ENCODE measurements at regions not wholly inside any gene's neighbourhood (a gene's known extent, or its start where the extent isn't known, plus 50 kb on each side); places are given as distances from the start of the nearest gene placed in this dataset.

DNA sequence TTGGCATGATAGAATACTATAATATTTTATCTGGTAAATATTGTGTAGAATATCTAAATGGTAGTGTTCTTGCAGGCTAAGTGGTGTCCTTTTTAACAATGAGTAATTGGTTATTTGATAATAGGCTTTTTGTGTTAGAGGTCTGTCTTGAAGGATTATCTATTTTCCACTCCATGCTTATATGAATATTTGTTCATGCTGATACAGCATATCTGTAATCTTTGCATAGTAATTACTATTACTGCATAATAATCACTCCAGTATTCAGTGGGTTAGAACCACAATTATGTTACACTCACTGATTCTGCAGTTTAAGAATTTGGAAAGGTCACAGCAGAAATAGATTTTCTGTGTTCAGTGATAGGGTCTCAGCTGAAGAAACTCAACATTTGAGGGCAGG lies 1229.9 kb downstream of the MAT2B start (continued):
- TF ChIP-seq NFATC4 (CRISPR knock-in tag; IDR thresholded peaks at IDR 0.05) (no peak), ZNF396 (CRISPR knock-in tag; IDR thresholded peaks at IDR 0.05; ENCODE audit: borderline replicate concordance) (no peak), GTF2I (CRISPR knock-in tag; conservative IDR thresholded peaks at IDR 0.05) (no peak), ZNF423 (CRISPR knock-in tag; IDR thresholded peaks at IDR 0.05) (no peak), ZNF416 (CRISPR knock-in tag; IDR thresholded peaks at IDR 0.05) (no peak), CREM (CRISPR knock-in tag; IDR thresholded peaks at IDR 0.05) (no peak), NFE2L1 (CRISPR knock-in tag; IDR thresholded peaks at IDR 0.05) (no peak)
- TF ChIP-seq, protein P1, sequence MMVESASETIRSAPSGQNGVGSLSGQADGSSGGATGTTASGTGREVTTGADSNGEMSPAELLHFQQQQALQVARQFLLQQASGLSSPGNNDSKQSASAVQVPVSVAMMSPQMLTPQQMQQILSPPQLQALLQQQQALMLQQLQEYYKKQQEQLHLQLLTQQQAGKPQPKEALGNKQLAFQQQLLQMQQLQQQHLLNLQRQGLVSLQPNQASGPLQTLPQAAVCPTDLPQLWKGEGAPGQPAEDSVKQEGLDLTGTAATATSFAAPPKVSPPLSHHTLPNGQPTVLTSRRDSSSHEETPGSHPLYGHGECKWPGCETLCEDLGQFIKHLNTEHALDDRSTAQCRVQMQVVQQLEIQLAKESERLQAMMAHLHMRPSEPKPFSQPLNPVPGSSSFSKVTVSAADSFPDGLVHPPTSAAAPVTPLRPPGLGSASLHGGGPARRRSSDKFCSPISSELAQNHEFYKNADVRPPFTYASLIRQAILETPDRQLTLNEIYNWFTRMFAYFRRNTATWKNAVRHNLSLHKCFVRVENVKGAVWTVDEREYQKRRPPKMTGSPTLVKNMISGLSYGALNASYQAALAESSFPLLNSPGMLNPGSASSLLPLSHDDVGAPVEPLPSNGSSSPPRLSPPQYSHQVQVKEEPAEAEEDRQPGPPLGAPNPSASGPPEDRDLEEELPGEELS (CRISPR knock-in tag; IDR thresholded peaks at IDR 0.05) = no peak

DNA sequence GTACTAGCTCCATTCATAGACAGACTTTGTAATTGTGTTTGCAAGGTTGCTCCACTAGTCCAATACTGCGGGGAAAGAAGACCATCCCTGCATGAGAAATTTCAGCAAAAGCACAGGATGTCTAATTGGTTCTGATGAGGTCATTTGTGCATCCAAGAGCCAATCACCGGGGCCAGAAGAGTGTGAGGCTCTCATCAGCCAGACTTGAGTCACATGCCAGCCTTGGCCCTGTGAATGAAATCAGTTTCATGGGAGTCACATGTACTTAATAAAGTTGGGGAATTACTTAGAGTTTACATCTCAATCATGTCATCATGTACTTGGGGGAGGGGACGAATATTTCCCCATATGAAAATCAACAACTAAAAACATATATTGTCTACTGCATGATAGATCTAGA lies 1236.0 kb downstream of the MAT2B start:
- TF ChIP-seq TCF7 (CRISPR knock-in tag; IDR thresholded peaks at IDR 0.05; ENCODE audit: low read depth) (no peak), NR3C1 (CRISPR knock-in tag; conservative IDR thresholded peaks at IDR 0.05; ENCODE audit: low read depth) (no peak), TEAD1 (CRISPR knock-in tag; IDR thresholded peaks at IDR 0.05) (no peak), ZBTB21 (CRISPR knock-in tag; IDR thresholded peaks at IDR 0.05; ENCODE audit: borderline replicate concordance) (no peak), FOXJ3 (CRISPR knock-in tag; IDR thresholded peaks at IDR 0.05; ENCODE audit: borderline replicate concordance) (no peak), FOXK1 (CRISPR knock-in tag; IDR thresholded peaks at IDR 0.05) (no peak), ZNF263 (CRISPR knock-in tag; IDR thresholded peaks at IDR 0.05; ENCODE audit: low read depth) (no peak), NR1H2 (CRISPR knock-in tag; IDR thresholded peaks at IDR 0.05) (no peak), ZNF317 (CRISPR knock-in tag; IDR thresholded peaks at IDR 0.05; ENCODE audit: borderline replicate concordance, low read depth) (no peak), ZNF396 (CRISPR knock-in tag; IDR thresholded peaks at IDR 0.05; ENCODE audit: borderline replicate concordance) (no peak), ESRRA (CRISPR knock-in tag; IDR thresholded peaks at IDR 0.05; ENCODE audit: borderline replicate concordance) (no peak)
- TF ChIP-seq, protein P2, sequence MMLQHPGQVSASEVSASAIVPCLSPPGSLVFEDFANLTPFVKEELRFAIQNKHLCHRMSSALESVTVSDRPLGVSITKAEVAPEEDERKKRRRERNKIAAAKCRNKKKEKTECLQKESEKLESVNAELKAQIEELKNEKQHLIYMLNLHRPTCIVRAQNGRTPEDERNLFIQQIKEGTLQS (CRISPR knock-in tag; conservative IDR thresholded peaks at IDR 0.05) = no peak
- Mint-ChIP-seq H3K9me3 (peaks cover 5% of the 10 kb centered on the region), H3K4me3 (no peak overlapping the region), H3K27ac (no peak overlapping the region), H3K27me3 (ENCODE audit: low read depth) (no peaks in the 10 kb centered on the region), H3K4me1 (peaks cover 12% of the 10 kb centered on the region), H3K36me3 (no peaks in the 10 kb centered on the region)
- ChIA-PET POLR2A (no interaction called here), CTCF (no interaction called here)
- ATAC-seq = no peak
- no peak for DNase-seq (ENCODE audit: low spot score)

DNA sequence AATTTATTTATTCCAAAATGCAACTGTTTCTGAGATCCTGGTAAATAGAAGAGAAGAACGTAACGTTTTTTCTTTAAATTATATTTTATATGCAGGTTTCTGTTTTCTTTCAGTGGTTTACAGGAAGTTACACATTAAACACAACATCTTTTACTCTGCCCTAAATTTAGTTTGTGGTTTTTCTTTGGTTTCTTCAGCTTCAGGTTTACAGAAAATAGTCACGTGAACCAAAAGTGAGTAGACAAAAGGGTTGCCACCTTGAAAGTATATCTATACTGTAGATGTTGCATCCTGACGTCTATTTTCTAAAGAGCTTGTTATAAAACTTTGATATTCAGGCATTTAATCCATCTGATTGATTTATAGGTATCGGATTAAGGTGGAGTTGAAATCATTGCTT lies 1236.6 kb downstream of the MAT2B start:
- Mint-ChIP-seq H3K36me3 (no peaks in the 10 kb centered on the region), H3K4me1 (peaks cover 12% of the 10 kb centered on the region), H3K27ac (no peak overlapping the region), H3K9me3 (peaks cover 5% of the 10 kb centered on the region), H3K27me3 (ENCODE audit: low read depth) (no peaks in the 10 kb centered on the region), H3K4me3 (no peak overlapping the region)
- ChIA-PET POLR2A (no interaction called here), CTCF (no interaction called here)
- ATAC-seq (no peak), DNase-seq (ENCODE audit: low spot score) (no peak)
- no peak for TF ChIP-seq ETV6 (CRISPR knock-in tag; IDR thresholded peaks at IDR 0.05)

DNA sequence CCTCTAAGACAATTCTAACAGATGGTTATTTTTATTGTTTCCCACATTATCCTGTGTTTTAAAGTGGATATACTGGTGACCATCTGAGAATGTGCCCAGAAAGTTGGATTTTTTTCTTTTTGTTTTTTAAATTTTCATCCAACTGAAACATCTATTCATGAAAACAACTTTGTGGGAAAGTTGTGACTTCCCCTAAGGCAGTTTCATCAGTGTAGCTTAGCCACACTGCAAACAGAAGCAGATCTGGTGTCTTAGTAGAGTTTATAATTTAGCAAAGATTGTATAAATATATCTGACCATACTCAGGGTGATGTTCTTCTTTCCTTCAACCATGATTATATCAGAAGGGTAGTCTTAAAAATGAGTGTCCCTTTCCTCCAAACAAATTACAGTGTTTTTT lies 1241.3 kb downstream of the MAT2B start:
- ChIA-PET POLR2A (no interaction called here), CTCF (no interaction called here)
- Mint-ChIP-seq H3K4me3 (no peak overlapping the region), H3K36me3 (no peaks in the 10 kb centered on the region), H3K9me3 (no peaks in the 10 kb centered on the region), H3K27me3 (ENCODE audit: low read depth) (no peaks in the 10 kb centered on the region), H3K27ac (no peak overlapping the region), H3K4me1 (peaks cover 16% of the 10 kb centered on the region)
- ATAC-seq (no peak), DNase-seq (ENCODE audit: low spot score) (no peak)
- TF ChIP-seq, protein P3, sequence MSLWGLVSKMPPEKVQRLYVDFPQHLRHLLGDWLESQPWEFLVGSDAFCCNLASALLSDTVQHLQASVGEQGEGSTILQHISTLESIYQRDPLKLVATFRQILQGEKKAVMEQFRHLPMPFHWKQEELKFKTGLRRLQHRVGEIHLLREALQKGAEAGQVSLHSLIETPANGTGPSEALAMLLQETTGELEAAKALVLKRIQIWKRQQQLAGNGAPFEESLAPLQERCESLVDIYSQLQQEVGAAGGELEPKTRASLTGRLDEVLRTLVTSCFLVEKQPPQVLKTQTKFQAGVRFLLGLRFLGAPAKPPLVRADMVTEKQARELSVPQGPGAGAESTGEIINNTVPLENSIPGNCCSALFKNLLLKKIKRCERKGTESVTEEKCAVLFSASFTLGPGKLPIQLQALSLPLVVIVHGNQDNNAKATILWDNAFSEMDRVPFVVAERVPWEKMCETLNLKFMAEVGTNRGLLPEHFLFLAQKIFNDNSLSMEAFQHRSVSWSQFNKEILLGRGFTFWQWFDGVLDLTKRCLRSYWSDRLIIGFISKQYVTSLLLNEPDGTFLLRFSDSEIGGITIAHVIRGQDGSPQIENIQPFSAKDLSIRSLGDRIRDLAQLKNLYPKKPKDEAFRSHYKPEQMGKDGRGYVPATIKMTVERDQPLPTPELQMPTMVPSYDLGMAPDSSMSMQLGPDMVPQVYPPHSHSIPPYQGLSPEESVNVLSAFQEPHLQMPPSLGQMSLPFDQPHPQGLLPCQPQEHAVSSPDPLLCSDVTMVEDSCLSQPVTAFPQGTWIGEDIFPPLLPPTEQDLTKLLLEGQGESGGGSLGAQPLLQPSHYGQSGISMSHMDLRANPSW (CRISPR knock-in tag; conservative IDR thresholded peaks at IDR 0.05; ENCODE audit: low read depth) = no peak
- no peak for TF ChIP-seq SP1 (CRISPR knock-in tag; conservative IDR thresholded peaks at IDR 0.05)
- no peak for TF ChIP-seq ZNF121 (CRISPR knock-in tag; IDR thresholded peaks at IDR 0.05)
- TF ChIP-seq, protein P4, sequence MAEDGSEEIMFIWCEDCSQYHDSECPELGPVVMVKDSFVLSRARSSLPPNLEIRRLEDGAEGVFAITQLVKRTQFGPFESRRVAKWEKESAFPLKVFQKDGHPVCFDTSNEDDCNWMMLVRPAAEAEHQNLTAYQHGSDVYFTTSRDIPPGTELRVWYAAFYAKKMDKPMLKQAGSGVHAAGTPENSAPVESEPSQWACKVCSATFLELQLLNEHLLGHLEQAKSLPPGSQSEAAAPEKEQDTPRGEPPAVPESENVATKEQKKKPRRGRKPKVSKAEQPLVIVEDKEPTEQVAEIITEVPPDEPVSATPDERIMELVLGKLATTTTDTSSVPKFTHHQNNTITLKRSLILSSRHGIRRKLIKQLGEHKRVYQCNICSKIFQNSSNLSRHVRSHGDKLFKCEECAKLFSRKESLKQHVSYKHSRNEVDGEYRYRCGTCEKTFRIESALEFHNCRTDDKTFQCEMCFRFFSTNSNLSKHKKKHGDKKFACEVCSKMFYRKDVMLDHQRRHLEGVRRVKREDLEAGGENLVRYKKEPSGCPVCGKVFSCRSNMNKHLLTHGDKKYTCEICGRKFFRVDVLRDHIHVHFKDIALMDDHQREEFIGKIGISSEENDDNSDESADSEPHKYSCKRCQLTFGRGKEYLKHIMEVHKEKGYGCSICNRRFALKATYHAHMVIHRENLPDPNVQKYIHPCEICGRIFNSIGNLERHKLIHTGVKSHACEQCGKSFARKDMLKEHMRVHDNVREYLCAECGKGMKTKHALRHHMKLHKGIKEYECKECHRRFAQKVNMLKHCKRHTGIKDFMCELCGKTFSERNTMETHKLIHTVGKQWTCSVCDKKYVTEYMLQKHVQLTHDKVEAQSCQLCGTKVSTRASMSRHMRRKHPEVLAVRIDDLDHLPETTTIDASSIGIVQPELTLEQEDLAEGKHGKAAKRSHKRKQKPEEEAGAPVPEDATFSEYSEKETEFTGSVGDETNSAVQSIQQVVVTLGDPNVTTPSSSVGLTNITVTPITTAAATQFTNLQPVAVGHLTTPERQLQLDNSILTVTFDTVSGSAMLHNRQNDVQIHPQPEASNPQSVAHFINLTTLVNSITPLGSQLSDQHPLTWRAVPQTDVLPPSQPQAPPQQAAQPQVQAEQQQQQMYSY (CRISPR knock-in tag; IDR thresholded peaks at IDR 0.05) = no peak
